Inflammatory macrophage treated with lipopolysaccharide for 1 hour (primary cell): ENCODE measurements at regions not wholly inside any gene's neighbourhood (a gene's known extent, or its start where the extent isn't known, plus 50 kb on each side); places are given as distances from the start of the nearest gene placed in this dataset.
"Not testable (repeated sequence)": the region's sequence is repeated elsewhere in the genome, so short reads cannot be mapped to it uniquely, and the experiment has no call there.

Experiments
- DNase-seq, 2 donors: peaks; one replicate each; pipeline ENCODE4 v3.0.0-alpha.2; 2020 to 2022

DNA sequence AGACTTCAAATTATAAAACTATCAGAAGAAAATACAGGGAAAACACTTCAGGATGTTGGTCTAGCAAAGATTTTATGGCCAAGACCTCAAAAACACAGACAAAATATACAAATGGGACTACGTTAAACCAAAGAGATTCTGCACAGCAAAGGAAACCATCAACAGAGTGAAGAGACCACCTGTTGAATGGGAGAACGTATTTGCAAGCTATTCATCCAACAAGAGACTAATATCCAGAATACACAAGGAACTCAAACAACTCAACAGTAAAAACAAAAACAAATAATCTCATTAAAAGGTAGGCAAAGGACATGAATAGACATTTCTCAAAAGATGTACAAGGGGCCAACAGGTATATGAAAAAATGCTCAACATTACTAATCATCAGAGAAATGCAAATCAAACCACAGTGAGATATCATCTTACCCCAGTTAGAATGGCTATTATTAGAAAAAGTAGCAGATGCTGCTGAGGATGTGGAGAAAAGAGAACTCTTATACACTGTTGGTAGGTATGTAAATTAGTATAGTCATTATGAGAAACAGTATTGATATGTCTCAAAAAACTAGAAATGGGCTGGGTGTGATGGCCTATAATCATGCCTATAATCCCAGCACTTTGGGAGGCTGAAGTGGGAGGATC lies 112.6 kb downstream of the LRIG2 start:
- DNase-seq, result no peak

DNA sequence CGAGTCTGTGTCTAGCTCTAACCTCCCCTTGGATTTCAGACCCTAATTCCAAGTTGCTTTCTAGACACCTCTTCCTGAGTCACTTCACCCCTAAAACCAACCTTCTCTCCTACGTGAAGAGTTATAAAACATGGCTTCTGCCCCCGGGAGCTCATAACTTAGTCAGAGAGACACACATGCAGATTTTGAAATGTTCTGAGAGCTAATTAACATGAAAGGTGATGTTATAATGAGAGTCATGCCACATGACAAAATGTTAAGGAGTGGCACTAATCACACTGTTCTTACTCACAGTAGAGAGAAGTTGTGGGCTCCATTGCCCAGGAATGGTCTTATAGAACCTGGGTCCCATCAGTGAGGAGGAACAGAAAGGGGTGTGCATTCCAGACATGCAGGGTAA lies 117.1 kb downstream of the LRIG2 start:
- no peak for DNase-seq

DNA sequence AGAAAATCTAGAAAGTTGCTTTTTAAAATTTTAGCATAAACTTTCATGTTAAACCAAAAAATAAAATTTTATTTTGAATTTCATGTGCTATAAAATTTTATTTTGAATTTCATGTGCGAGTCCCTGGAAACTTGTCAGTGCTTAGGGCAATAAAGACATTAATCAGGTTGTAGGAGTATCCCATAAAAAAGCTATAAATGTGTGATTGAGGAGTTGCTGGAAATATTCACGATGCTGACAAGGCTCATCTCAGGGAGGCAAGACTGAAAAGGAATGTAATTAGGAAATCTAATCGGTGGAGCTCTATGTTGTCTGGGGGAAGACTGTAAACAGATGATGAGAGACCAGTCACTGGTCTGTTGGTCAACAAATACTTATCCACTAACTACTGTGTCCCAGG lies 117.9 kb downstream of the LRIG2 start:
- DNase-seq, result no peak

DNA sequence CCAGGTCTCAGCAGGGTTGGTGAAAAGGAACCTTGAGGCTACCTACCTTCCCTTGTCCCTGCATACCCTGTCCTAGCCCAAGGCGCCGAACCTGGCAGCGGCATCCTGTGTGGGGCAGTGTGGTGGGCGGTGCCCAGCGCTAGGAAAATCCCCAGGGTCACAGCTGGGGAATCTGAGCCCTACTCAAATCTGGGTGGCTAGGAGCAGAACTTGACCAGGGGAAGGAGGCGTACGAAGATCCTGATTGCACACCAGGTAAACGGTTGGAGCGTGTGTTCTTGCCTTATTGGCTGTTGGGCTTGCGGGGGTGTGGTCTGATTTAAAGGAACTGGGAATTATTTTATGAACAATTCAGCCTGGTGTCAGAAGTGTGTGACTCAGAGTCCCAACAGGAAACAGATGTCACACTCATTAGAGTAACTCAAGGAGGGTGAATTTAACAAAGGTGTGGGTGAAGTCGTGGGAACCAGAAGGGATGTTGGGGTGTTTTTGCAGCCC lies 118.6 kb downstream of the LRIG2 start:
- DNase-seq, result peak; percentile 25 to 37

DNA sequence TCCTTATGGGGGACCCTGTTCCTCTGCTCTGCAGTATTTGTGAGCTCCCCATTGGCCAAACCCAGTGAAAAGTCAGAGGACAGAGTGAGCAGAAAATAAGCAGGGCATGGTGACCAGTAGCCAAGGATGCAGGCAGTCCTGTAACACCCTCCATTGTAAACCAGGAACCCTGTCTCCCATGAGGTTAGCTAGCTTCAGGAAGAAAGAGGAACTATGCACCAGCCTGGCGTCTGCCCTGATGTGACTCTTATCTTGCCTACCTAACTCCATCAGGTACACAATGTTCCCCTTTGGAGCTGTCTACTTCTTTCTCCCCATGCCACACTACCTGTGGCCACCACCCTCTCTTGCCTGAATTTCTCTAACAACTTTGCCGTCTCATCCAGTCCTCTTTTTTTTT lies 119.2 kb downstream of the LRIG2 start:
- DNase-seq, result peak in 1 of 2 donors; percentile 2

DNA sequence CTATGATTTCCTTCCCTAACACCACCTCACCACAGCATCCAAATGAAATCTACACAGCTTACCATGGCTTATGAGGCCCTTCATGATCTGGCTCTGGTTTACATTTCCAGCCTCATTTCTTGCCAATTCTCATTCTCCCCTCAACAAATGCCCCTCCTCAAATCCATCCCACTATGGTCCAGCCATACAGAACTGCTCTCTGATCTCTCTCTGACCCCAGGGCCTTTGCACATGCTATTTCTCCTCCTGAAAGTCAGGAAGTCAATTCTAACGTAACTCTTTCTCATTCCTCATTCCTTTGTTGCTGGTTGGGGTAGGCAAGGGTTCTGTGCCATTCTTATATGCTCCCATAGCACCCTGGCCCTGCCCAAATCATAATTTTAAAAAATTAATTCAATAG lies 120.0 kb downstream of the LRIG2 start:
- no peak for DNase-seq

DNA sequence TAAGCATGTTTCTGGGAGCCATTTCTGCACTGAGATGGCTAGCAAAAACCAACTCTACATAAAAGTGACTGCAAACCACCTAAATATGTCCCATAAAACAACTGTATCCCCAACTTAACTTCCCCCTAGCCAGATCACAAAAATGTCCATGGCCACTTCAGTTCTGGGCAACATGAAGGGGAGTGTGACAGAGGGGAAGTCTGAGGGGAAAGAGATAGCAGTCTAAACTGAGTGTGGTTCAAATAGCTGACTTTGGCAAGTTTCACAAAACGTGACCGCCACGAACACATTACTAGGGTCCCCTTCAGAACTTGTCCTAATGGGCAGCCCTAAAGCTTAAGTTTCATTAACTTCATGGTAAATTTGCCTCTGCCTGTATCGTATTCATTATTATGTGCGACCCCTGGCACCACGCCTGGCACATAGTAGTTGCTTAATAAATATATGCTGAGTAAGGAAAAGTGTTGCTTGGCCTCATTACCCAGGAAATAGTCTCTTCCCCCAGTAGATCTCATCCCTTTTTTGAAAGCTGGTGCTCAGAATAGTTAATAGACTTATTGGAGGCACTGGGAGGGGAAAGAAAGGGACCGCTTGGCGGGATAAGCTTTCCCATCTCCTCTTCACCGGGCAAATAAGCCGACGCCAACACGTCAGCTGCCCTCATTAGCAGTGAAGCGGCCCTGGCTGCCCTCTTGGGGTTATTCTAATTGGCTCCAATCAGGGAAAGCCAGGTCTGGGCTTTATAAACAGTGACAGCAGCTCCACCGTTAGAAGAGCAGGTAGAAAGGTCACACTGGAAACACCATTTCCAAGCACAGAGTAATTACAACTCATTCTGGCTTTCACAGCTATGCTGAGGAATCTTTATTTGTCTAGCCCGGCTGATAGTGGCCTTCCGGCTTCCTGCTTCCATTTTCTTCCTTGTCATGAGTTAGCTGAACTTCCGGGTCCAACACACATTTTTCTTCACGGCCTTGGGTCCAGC lies 122.1 kb downstream of the LRIG2 start:
- no peak for DNase-seq

DNA sequence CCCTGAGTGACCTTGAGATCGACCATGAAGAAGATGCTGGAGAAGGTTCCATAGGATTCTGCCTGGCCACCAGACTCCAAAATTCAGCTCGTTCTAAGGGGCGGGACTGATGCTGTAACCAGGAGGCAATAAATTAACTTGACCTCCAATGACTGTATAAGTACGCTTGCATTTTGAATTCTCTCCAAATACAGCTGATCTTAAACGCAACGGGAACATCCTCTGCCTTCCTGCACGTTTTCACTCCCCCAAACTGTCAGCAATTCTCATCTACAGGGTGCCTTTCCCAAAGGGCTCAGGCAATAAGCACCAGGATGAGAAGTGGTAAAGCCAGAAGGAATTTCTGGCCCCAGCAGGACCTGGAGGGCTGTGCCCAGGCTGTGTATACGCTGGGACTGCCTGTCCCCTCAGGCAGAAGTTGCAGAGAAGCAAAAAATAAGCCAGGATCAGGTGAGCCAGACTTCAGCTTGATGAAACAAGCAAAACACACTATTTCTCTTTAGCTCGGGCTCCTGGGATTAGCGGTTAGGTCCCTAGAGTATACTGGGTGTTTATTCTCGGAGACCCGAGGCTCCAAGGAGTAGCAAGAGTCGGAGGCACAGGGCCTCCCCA lies 124.8 kb downstream of the LRIG2 start:
- DNase-seq, result no peak

DNA sequence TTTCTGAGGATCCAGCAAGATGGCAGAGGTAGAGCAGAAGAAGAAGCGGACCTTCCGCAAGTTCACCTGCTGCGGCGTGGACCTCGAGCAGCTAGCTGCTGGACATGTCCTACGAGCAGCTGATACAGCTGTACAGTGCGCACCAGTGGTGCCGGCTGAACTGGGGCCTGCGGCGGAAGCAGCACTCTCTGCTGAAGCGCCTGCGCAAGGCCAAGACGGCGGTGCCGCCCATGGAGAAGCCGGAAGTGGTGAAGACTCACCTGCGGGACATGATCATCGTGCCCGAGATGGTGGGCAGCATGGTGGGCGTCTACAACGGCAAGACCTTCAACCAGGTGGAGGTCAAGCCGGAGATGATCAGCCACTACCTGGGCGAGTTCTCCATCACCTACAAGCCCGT lies 125.8 kb downstream of the LRIG2 start:
- no peak for DNase-seq

GRCh38 chr1:113199760-113200455 lies 126.9 kb downstream of the LRIG2 start:
- no peak for DNase-seq

DNA sequence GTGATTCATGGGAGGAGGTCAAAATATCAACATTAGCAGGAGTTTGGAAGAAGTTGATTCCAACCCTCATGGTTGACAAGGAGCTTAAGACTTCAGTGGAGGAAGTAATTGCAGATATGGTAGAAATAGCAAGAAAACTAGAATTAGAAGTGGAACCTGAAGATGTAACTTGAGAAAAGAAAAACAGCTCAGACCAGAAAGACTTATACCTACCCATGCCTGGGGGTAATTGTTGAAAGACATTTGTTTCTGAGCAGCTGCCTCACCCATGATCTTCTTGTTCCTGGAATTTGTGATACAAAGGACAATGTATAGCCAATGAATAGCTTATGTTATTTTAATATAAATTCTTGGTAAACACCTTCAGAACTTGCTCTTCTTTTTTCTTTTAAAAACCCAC lies 128.6 kb downstream of the LRIG2 start:
- DNase-seq, result no peak

GRCh38 chr1:113205980-113206766 lies 133.2 kb downstream of the LRIG2 start:
- no peak for DNase-seq

DNA sequence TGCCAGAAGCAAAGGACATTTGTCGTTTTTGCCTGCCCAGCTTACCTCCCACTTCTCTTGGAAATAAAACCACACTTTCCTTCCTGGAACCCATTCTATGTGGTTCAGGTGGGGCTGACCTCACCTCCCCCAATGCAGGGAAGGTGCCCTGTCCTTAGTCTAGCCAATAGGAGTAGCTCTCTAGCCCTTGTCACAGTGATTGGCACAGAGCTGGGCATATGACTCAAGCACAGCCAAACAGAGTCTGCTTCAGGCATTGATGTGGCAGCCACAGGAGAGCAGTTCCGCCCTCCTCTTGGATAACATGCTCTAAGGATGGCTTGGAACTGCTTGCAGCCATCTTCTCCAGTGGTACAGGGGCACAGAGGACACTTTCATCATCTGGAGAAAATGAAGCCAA lies 134.0 kb downstream of the LRIG2 start:
- DNase-seq, result no peak

GRCh38 chr1:113207457-113207856 lies 134.5 kb downstream of the LRIG2 start:
- DNase-seq, result no peak

- not testable (repeated sequence) for DNase-seq
These were observed 135.4 kb downstream of the LRIG2 start for GRCh38 chr1:113208425-113208824.

DNA sequence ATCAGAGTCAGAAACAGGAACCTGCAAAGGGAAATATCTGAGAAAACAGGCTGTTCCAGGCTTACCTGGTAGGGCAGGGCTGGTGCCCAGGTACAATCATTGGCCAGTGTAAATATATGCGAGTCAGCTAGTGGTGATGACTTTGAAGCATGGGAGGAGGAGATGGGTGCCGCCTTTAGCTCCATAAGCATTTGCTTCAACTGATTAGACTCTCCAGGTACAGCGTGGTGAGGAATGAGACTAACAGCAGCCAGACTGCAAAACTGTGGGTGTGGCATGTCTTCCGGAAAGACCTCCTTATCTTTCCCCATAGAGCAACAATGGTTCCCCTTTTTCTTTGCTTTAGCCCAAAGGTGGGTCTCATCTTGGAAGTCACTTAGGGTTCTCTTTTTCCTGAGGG lies 137.2 kb downstream of the LRIG2 start:
- no peak for DNase-seq

DNA sequence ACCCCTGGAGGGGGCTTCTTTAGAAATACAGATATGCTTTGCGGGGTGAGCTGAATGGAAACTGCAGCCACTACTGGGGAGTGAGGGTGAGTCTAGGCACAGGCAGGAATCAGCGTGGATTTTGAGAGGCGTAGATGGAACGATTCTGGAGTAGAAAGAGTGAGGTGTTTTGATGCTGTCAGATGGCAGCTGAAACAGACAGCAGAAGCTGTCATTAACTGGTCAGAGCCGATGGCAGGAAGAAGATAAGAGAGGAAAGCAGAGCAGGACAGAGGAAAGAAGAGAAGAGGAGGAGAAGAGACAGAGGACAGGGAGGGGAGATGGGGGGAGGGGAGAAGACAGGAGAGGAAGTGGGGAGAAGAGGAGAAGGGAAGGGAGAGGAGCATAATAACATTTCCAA lies 138.5 kb downstream of the LRIG2 start:
- no peak for DNase-seq

DNA sequence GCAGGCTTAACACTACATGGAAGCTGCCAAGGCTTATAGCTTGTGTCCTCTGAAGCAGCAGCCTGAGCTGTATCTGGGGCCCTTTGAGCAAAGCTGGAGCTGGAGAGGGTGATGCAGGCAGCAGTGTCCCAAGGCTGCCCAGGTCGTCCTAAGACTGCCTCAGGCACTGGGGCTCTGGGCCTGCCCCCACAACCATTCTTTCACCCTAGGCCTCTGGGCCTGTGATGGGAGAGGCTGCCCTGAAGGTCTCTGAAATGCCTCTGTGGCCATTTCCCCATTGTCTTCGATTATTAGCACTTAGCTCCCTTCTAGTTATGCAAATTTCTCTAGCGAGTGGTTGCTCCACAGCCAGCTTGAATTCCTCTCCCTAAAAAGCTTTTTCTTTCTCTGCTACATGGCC lies 142.0 kb downstream of the LRIG2 start:
- no peak for DNase-seq

GRCh38 chr1:113216664-113217063 lies 143.7 kb downstream of the LRIG2 start:
- DNase-seq, result no peak

DNA sequence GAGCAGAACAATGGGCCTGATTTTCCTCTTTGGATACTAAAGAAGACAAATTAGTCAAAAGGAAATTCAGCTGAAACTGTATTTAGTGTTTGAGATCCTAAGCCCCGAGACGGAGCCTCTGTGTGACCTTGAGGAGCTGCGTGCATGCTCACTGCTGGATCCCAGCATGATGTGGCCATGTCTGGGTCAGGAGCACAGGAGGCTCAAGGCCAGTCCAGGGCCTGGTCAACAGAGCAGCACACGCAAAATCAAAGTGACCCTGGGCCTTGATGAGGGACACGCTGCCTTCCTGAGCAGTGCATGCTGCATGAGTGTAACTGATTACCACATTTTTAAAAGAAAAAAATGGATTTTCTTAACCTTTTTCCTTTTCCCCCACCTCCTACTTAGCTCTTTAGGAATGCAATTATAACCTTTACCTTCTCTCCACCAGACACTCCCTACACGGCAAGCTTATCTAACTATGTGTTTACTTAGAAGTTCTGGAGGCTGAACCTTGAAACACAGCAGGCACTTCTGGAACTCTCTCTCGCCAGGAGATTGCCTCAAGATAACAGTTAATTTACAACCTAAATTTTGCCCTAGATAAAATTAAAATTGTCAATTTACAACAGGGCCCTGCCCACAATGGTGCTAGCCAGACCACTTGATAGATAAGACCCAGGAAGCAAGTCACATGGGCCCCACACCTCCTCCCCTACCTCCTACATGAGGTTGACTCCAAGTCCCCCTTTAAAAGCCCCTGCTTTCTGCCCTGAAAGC lies 144.6 kb downstream of the LRIG2 start:
- DNase-seq, result no peak

DNA sequence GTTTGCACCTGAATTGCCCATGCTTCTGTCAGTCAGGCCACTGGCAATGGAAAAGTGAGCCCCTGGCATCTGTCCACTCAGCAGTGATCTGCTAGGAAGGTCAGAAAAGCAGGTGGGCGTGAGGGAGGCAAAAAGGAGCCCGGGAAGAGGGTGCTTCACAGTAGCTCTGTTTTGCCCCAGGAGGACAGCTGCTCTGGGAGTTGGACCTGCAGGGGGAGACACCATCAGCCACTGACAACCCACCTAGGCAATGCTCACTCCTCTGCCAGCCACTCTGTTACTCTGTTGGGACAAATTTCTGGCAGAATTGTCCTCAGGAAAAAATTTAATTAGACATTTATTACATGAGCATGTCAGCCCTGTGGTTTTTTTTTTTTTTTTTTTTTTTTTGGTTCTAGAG lies 146.4 kb downstream of the LRIG2 start:
- no peak for DNase-seq
